Anterior cingulate cortex (tissue), 58 donors: ENCODE measurements at regions not wholly inside any gene's neighbourhood (a gene's known extent, or its start where the extent isn't known, plus 50 kb on each side); places are given as distances from the start of the nearest gene placed in this dataset.
A peak's percentile ranks its signal among the peaks of the same experiment; 100 is the strongest.
"Not testable (repeated sequence)": the region's sequence is repeated elsewhere in the genome, so short reads cannot be mapped to it uniquely, and the experiment has no call there.

Source experiments
- DNase-seq, 58 donors: peaks; one replicate each; lab custom pipeline; 2025; lab: John Stamatoyannopoulos, UW

- no peak for DNase-seq
Measured at GRCh38 chr6:26276841-26277648, 88.0 kb upstream of the BTN3A2 start.

DNA sequence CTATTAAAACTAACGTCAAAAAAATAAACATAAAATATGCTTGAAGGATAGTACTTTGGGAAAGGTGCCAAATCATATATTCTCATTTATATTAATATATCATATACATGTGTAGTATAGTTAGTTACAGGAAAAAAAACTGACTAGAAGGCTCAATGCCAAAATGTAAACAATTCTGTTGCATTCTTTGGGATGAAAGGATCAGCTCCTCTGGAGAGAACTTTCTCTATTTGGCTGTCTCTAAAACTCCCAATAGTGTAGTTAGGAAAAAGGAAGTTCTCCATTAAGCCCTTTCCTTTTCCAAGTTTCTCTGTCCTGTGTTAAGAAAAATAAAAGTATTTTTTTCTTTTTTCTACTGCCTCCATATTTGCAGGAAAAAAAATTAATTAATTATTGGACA is 86.5 kb upstream of the BTN3A2 start:
- DNase-seq, result no peak

DNA sequence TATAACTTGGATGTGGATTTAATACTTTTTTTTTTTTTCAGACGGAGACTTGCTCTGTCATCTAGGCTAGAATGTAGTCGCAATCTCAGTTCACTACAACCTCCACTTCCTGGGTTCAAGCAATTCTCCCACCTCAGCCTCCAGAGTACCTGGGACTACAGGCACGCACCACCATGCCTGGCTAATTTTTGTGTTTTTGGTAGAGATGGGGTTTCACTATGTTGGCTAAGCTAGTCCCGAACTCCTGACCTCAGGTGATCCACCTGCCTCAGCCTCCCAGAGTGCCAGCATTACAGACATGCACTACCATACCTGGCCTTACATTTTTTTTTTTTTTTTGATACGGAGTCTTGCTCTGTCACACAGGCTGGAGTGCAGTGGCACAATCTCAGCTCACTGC is 85.6 kb upstream of the BTN3A2 start:
- DNase-seq, result not testable (repeated sequence)

DNA sequence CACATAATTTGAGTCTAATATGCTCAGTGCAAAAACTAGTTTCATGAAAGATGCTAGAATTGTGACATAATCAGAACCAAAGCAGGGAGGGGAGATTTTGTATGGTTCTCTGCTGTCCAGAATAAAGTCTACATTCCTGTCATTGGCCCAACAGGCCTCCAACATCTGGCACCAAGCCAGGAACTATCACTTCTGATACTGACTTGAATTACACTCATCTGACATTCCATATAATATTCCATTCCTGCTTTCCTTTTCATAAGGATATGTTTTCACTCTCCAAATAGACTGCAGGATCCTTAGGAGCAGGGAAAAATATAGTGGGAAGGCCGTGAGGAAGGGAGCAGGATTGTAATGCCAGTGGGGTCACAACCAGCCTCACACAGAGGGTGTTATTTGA is 84.6 kb upstream of the BTN3A2 start:
- DNase-seq, result no peak

GRCh38 chr6:26284537-26285142 is 80.4 kb upstream of the BTN3A2 start:
- peak in 25 of 58 donors; percentile 2 to 37 (median 12) for DNase-seq

DNA sequence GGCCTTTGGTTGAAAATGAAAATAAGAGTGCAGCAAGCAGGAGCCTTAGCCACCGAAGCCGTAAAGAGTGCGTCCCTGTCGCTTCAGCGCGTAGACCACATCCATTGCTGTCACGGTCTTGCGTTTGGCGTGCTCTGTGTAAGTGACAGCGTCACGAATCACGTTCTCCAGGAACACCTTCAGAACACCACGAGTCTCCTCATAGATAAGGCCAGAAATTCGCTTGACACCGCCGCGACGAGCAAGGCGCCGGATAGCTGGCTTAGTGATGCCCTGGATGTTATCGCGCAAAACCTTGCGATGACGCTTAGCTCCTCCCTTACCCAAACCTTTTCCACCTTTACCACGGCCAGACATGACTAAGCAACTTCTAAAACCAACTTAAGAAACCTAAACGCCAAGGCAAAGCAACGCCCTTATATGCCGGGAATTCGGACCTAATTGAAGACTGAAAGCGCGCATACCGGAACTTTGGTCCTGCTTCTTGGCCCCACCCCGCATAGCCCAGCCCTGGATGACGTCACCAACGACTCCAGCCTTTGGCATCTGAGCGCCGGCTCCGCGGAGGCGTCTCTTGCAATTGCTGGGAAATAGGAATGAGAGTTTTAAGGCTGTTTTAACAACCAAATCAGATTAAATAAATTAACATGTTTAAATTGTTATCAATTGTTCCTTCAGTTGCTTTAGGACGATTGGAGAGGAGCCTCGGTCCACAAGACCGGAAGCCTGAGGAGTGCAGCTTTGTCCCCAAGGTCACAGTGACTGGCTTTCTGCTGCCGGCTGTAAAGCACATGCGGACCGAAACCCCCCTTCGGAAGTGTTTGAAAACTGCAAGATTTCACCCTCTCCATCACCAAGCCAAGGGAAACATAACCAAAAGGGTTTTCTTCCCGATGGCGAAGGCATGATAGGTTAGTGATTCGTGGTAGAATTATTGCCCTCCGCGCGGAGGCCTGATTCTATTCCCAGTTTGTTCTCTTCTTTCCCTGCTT is 79.6 kb upstream of the BTN3A2 start:
- DNase-seq, result peak; percentile 55 to 96 (median 89)

GRCh38 chr6:26286168-26286877 is 78.7 kb upstream of the BTN3A2 start:
- peak in 50 of 58 donors; percentile 25 to 80 (median 54) for DNase-seq

- DNase-seq, result no peak
Measured at GRCh38 chr6:26288155-26288554, 76.8 kb upstream of the BTN3A2 start.

DNA sequence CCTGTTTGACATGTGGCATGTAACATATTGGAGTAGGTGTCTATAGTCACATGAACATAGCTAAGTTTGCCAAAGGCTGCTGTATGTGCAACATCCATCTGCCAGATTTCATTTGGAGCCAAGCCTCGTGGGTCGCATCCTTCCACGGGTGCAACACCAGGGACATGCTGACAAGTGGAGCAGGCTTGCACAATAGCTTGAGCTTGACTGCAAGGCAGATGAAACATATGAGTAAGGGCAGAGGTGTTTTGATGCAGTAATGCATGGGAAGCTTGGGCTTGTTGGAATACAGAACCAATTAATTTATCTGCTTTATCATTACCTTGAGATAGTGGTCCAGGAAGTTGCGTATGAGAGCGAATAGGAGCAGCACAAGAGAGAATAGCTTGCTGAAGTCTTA is 74.1 kb upstream of the BTN3A2 start:
- peak in 4 of 58 donors; percentile 2 to 15 (median 8) for DNase-seq

DNA sequence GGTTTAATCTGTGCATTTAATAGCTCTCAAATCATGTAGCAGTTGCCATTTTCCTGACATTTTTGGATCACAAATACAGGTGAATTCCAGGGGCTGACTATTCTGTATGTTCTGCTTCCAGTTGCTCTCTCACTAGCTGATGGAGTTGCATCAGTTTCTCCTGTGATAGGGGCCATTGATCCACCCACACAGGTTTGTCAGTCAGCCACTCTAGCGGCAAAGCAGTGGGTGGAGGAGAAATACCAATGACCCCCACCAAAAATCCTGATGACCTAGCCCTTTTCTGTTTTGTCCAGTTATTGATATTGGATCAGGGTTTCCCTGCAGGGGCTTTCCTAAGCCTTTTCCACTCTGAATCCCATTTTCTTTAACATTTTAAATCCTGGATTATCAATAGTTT is 72.3 kb upstream of the BTN3A2 start:
- DNase-seq, result no peak

- DNase-seq, result no peak
Measured at GRCh38 chr6:26294302-26294701, 70.7 kb upstream of the BTN3A2 start.

GRCh38 chr6:26295691-26296555 is 69.1 kb upstream of the BTN3A2 start:
- DNase-seq, result no peak

DNA sequence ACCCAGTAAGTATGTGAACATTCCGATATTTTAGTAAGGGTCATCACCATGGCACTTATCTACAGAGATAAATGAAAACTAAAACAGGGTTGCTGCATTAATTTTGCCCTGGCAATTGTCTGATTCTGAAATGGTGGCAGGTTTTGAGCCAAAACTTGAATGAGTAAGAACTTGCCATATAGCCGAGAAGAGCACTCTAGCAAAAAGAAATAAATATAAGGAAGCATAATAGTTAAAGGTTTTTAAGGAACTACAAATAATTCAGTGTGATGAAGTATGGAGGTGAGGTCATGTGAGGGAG is 68.5 kb upstream of the BTN3A2 start:
- DNase-seq, result no peak

DNA sequence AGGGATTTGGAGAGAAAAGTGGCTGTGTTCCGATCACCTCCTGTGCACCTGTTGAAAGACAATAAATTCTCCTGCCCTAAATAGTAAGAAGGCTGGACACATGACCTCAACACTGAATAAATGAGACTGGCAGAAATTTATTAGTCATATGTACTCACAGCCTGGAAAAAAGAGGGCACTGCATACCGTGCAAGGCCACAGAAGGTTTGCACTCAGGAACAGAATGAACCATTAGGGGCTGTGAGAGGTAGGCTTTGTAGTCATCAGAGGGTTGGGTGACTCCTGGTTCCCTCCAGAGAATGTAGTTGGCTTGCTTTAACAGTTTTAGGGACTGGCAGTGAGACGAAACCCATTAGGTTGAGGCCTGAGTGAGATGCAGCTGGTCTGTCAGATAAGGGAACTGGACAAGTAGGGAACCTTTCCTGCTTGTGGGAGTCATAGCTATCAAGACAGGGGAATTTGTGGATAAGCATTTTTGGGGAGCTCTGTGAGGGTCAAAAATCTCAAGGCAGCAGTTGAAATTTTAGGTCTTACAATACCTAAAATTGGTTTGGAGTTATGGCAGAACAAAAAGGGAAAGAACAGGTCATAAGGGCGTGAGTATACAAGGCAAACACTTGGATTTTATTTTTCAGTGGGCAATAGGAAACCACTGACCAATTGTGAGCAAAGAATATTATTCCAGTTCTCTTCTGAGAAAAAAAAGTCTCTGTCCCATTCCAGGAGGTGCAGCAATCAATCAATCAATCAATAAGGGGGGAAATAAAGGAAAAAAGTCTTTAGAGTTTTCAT is 67.9 kb upstream of the BTN3A2 start:
- DNase-seq, result no peak

DNA sequence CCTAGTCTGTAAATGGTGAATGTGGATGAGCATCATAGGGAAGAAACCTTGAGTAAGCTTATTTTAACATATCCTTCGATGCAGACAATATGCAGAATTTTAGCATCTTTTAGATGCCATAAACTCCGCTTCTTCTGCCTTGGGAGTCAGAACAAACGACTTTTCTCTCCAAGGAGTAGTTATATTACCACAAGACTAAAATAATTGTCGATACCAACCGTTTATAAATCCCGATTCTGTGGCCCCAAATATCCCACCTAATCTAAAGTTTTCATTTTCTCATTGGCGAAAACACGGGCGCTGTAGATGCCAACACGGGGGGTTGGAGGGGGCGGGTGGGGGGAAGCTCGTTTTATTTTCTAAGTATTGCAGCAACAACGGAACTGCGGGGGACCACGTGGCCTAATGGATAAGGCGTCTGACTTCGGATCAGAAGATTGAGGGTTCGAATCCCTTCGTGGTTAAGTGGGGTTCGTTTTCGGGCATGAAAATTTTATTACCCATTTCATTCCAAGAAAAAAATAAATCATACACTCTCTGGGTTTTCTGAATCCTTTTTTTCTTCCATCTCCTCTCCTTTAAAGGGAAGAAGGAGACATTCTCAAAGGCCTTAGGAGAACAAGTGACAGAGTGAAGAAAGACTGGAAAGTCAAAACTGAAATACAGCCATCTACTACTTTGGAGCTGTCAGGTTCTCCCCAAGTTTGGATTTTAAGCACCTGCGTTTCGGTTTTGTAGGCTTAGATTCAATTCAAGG is 65.5 kb upstream of the BTN3A2 start:
- peak in 5 of 58 donors; percentile 1 to 21 (median 3) for DNase-seq

GRCh38 chr6:26300043-26300331 is 65.0 kb upstream of the BTN3A2 start:
- DNase-seq, result no peak

DNA sequence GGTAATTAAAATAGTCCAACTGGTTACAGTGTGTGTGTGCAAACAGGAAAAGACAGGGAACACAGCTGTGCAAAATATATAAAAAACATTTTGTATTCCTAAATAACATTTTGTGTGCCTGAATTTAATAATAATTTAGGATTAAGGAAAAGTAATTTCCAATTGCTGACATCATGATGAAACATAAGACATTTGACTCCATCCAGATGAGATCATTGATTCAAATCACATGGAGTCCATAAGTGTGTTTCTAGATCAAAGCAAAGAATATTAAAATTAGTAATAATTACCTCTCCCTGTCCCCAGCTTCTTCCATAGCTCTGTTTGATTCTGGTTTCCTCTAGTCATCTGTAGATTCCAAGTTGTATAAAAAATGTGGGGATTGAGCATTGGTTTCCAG is 64.6 kb upstream of the BTN3A2 start:
- DNase-seq, result no peak

DNA sequence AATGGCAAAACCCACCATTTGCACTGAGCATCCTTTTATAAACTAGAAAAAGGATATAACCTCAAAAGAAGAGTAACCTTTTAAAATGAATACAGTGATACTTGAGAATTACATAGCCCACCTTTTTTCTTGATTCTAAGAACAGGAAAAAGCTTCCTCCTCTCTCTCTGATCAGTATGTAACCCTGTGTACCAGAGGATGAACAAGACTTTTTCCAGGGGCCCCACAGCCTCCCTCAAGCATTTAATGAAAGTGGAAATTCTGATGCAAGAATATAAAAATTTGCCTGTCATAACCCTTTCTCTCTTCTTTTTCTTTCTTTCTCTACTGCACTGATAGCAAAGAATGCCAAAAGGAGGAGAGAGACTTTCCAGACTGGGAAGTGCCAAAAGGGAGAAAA is 64.2 kb upstream of the BTN3A2 start:
- DNase-seq, result no peak
